H9 (cell line): ENCODE measurements at regions not wholly inside any gene's neighbourhood (a gene's known extent, or its start where the extent isn't known, plus 50 kb on each side); places are given as distances from the start of the nearest gene placed in this dataset.
"Not testable (repeated sequence)": the region's sequence is repeated elsewhere in the genome, so short reads cannot be mapped to it uniquely, and the experiment has no call there.

Experiments
- DNase-seq: peaks from one replicate; pipeline ENCODE4 v3.0.0-alpha.2; 2017
- H2AFZ ChIP-seq: one replicate; pipeline ENCODE4 v1.6.1; 2013; ENCODE audit warnings: mild to moderate bottlenecking, low read length, control low read depth, moderate library complexity
- H2AK5ac ChIP-seq: 2 replicates; pipeline ENCODE4 v1.6.1; 2013; ENCODE audit warnings: low read length, control low read depth, mixed read lengths; ENCODE audit not compliant: insufficient read length
- H2BK120ac ChIP-seq: one replicate; pipeline ENCODE4 v1.6.1; 2013; ENCODE audit warnings: low read depth, mild to moderate bottlenecking, low read length, control low read depth, inconsistent platforms; ENCODE audit not compliant: poor library complexity, severe bottlenecking
- H2BK12ac ChIP-seq: 2 replicates; pipeline ENCODE4 v1.6.1; 2013; ENCODE audit warnings: low read length, control low read depth, mixed read lengths, low read depth; ENCODE audit not compliant: insufficient read length
- H2BK15ac ChIP-seq: 2 replicates; pipeline ENCODE4 v1.6.1; 2013; ENCODE audit warnings: low read depth, low read length, control low read depth
- H2BK20ac ChIP-seq: one replicate; pipeline ENCODE4 v1.6.1; 2013; ENCODE audit warnings: low read depth, mild to moderate bottlenecking, low read length, control low read depth, inconsistent platforms; ENCODE audit not compliant: poor library complexity, severe bottlenecking
- H2BK5ac ChIP-seq: 2 replicates; pipeline ENCODE4 v1.6.1; 2013; ENCODE audit warnings: low read length, control low read depth, mixed read lengths; ENCODE audit not compliant: insufficient read length
- H3K14ac ChIP-seq: 2 replicates; pipeline ENCODE4 v1.6.1; 2013; ENCODE audit warnings: low read length, control low read depth; ENCODE audit not compliant: insufficient read depth
- H3K18ac ChIP-seq: 2 replicates; pipeline ENCODE4 v1.6.1; 2013; ENCODE audit warnings: low read depth, mild to moderate bottlenecking, mixed read lengths, low read length, control low read depth; ENCODE audit not compliant: insufficient read length
- H3K23ac ChIP-seq: 2 replicates; pipeline ENCODE4 v1.6.1; 2013; ENCODE audit warnings: low read length, control low read depth, mixed read lengths, low read depth; ENCODE audit not compliant: insufficient read length
- H3K23me2 ChIP-seq: 2 replicates; pipeline ENCODE4 v1.6.1; 2013; ENCODE audit warnings: low read depth, mild to moderate bottlenecking, mixed read lengths, low read length, control low read depth; ENCODE audit not compliant: insufficient read length, poor library complexity, severe bottlenecking
- H3K27ac ChIP-seq: 2 replicates; pipeline ENCODE4 v1.5.1; 2013; ENCODE audit warnings: low read length, control low read depth, mixed read lengths, low read depth; ENCODE audit not compliant: insufficient read length
- H3K27me3 ChIP-seq: 2 replicates; pipeline ENCODE4 v1.6.1; 2013; ENCODE audit warnings: low read length, control low read depth, inconsistent platforms; ENCODE audit not compliant: insufficient read depth
- H3K4ac ChIP-seq: 2 replicates; pipeline ENCODE4 v1.6.1; 2013; ENCODE audit warnings: low read depth, mild to moderate bottlenecking, control low read depth, inconsistent platforms, low read length, moderate library complexity
- H3K4me1 ChIP-seq: 2 replicates; pipeline ENCODE4 v1.6.1; 2013; ENCODE audit warnings: low read length, control low read depth, inconsistent platforms; ENCODE audit not compliant: insufficient read depth
- H3K4me2 ChIP-seq: 2 replicates; pipeline ENCODE4 v1.6.1; 2013; ENCODE audit warnings: low read length, control low read depth, mixed read lengths; ENCODE audit not compliant: insufficient read length, insufficient read depth
- H3K56ac ChIP-seq: 2 replicates; pipeline ENCODE4 v1.6.1; 2013; ENCODE audit warnings: low read depth, mild to moderate bottlenecking, mixed read lengths, low read length, control low read depth; ENCODE audit not compliant: insufficient read length
- H3K79me1 ChIP-seq: 2 replicates; pipeline ENCODE4 v1.6.1; 2013; ENCODE audit warnings: low read depth, mild to moderate bottlenecking, moderate library complexity, low read length, control low read depth, inconsistent platforms; ENCODE audit not compliant: insufficient read depth, poor library complexity, severe bottlenecking
- H3K79me2 ChIP-seq: 2 replicates; pipeline ENCODE4 v1.6.1; 2013; ENCODE audit warnings: low read length, control low read depth, inconsistent platforms; ENCODE audit not compliant: insufficient read depth
- H3K9ac ChIP-seq: 2 replicates; pipeline ENCODE4 v1.6.1; 2013; ENCODE audit warnings: low read length, control low read depth, mixed read lengths; ENCODE audit not compliant: insufficient read length; ENCODE audit errors: extremely low read depth
- H3K9me3 ChIP-seq: one replicate; pipeline ENCODE4 v1.6.1; 2013; ENCODE audit warnings: low read depth, low read length, inconsistent platforms; ENCODE audit not compliant: control insufficient read depth
- H3T11ph ChIP-seq: one replicate; pipeline ENCODE4 v1.6.1; 2013; ENCODE audit warnings: mild to moderate bottlenecking, low read length, control low read depth, inconsistent platforms
- H4K20me1 ChIP-seq: one replicate; pipeline ENCODE4 v1.6.1; 2013; ENCODE audit not compliant: control insufficient read depth, insufficient read length, insufficient read depth
- H4K5ac ChIP-seq: 2 replicates; pipeline ENCODE4 v1.6.1; 2013; ENCODE audit warnings: low read depth, mild to moderate bottlenecking, mixed read lengths, low read length, control low read depth; ENCODE audit not compliant: insufficient read length
- H4K8ac ChIP-seq: replicated peaks from 2 replicates; pipeline ENCODE4 v1.6.1; 2013; ENCODE audit warnings: low read length, control low read depth, mixed read lengths, low read depth; ENCODE audit not compliant: insufficient read length
- H4K91ac ChIP-seq: 2 replicates; pipeline ENCODE4 v1.6.1; 2013; ENCODE audit warnings: low read depth, mild to moderate bottlenecking, moderate library complexity, mixed read lengths, low read length, control low read depth; ENCODE audit not compliant: insufficient read length
- H3K27ac Mint-ChIP-seq, 3 experiments: 2 replicates in 2 of 3; 3 replicates in 1 of 3; pipeline ENCODE4 v1.8.0; 2020 to 2021; ENCODE audit warnings: mixed read lengths in 3 of 3, mild to moderate bottlenecking in 1 of 3, moderate library complexity in 1 of 3
- H3K27me3 Mint-ChIP-seq: 2 replicates; pipeline ENCODE4 v1.8.0; 2021; ENCODE audit warnings: low read depth, mild to moderate bottlenecking, moderate library complexity, mixed read lengths
- H3K36me3 Mint-ChIP-seq, 3 experiments: 2 replicates in 2 of 3; 3 replicates in 1 of 3; pipeline ENCODE4 v1.8.0; 2020 to 2021; ENCODE audit warnings: low read depth in 3 of 3, mixed read lengths in 3 of 3; ENCODE audit not compliant: insufficient read depth in 1 of 3
- H3K4me1 Mint-ChIP-seq, 2 experiments: 2 replicates each; pipeline ENCODE4 v1.8.0; 2020; ENCODE audit warnings: mixed read lengths in 2 of 2
- H3K4me3 Mint-ChIP-seq, 2 experiments: 2 replicates in 1 of 2; 3 replicates in 1 of 2; pipeline ENCODE4 v1.8.0; 2020 to 2021; ENCODE audit warnings: mild to moderate bottlenecking in 2 of 2, mixed read lengths in 2 of 2, moderate library complexity in 1 of 2
- H3K9me3 Mint-ChIP-seq, 2 experiments: 2 replicates in 1 of 2; 3 replicates in 1 of 2; pipeline ENCODE4 v1.8.0; 2020; ENCODE audit warnings: mild to moderate bottlenecking in 2 of 2, mixed read lengths in 2 of 2, moderate library complexity in 1 of 2
- CTCF ChIP-seq: fragments of 200-600 bp; sonication (generic); conservative IDR thresholded peaks from 3 replicates; pipeline ENCODE4 v1.8.0; 2021; ENCODE audit warnings: antibody characterized with exemption, mild to moderate bottlenecking
- WGBS: extraction: QIAGEN DNeasy Blood & Tissue Kit; methylation state at CpG from one replicate; pipeline ENCODE4 v1.1.7; 2013; ENCODE audit warnings: missing lambda C conversion rate, low lambda C conversion rate, mixed read lengths; ENCODE audit not compliant: insufficient read length; ENCODE audit errors: extremely low coverage; 5-methylcytosine and 5-hydroxymethylcytosine counted together

GRCh38 chr2:47695800-47696477 is 87.0 kb upstream of the MSH6 start:
- Histone ChIP-seq H4K8ac (no peak overlapping the region), H2BK20ac (no peak overlapping the region), H3K23ac (no peak overlapping the region), H2BK5ac (peak overlapping the region; percentile 0), H3K23me2 (no peaks in the 10 kb centered on the region), H3K56ac (no peak overlapping the region), H3K4me2 (peak overlapping the region; percentile 31), H3K14ac (peak overlapping the region; percentile 27; the same call in 1 of the 2 replicates), H3K9me3 (peaks cover 6% of the 10 kb centered on the region), H3K27ac (peak overlapping the region; percentile 89), H3K9ac (no peak overlapping the region), H2BK12ac (no peak overlapping the region), H3K79me1 (no peaks in the 10 kb centered on the region), H3K18ac (no peak overlapping the region), H3T11ph (no peak overlapping the region), H4K5ac (no peak overlapping the region), H3K27me3 (no peaks in the 10 kb centered on the region), H4K20me1 (no peaks in the 10 kb centered on the region), H3K4me1 (peaks cover 21% of the 10 kb centered on the region; the same call in 1 of the 2 replicates), H3K4ac (no peak overlapping the region), H2BK120ac (no peak overlapping the region), H4K91ac (no peak overlapping the region), H2BK15ac (no peak overlapping the region), H2AK5ac (no peak overlapping the region), H3K79me2 (no peaks in the 10 kb centered on the region), H2AFZ (no peak overlapping the region)
- WGBS, result no CpG with 5 or more reads among the region's 12 CpGs
- Mint-ChIP-seq H3K36me3 (peaks cover 10 to 27% (median 10%) of the 10 kb centered on the region in 3 experiments), H3K9me3 (peaks cover 19 to 24% of the 10 kb centered on the region in 2 experiments), H3K27me3 (no peaks in the 10 kb centered on the region; the same call in 1 of the 2 replicates), H3K27ac (peak overlapping the region; percentile 97 to 100 (median 99)), H3K4me3 (peak overlapping the region; percentile 24 to 43; a peak in 4 of 5 replicates), H3K4me1 (peaks cover 54 to 57% of the 10 kb centered on the region in 2 experiments)
- DNase-seq, result peak; percentile 77
- no peak for TF ChIP-seq CTCF

- not testable (repeated sequence) for DNase-seq, H3K9me3 Mint-ChIP-seq
- H3K27ac Mint-ChIP-seq, result peak overlapping the region; percentile 89 to 100 (median 90); a peak in 6 of 7 replicates
Measured at GRCh38 chr2:47694451-47694850, 88.5 kb upstream of the MSH6 start.

More at GRCh38 chr2:47694451-47694850, 88.5 kb upstream of the MSH6 start:
- H3K23ac ChIP-seq, H3K4ac ChIP-seq, H2AK5ac ChIP-seq, H3K14ac ChIP-seq, H2BK5ac ChIP-seq, H3K27me3 ChIP-seq, H3K56ac ChIP-seq, H3K9ac ChIP-seq, H4K8ac ChIP-seq, H3K23me2 ChIP-seq, H3K27me3 Mint-ChIP-seq, H2AFZ ChIP-seq, H3K79me2 ChIP-seq, H3K79me1 ChIP-seq, H2BK120ac ChIP-seq, H3K18ac ChIP-seq, H3K4me2 ChIP-seq, H3K27ac ChIP-seq, H2BK15ac ChIP-seq, H4K20me1 ChIP-seq, H2BK12ac ChIP-seq, H4K91ac ChIP-seq, H3K9me3 ChIP-seq, H3T11ph ChIP-seq, H3K4me3 Mint-ChIP-seq, H4K5ac ChIP-seq, H2BK20ac ChIP-seq: not testable (repeated sequence)
- no CpG with 5 or more reads among the region's 13 CpGs for WGBS
- H3K36me3 Mint-ChIP-seq, result peaks cover 0 to 12% (median 3%) of the 10 kb centered on the region in 3 experiments; a peak in 4 of 7 replicates
- H3K4me1 ChIP-seq, result peaks cover 21% of the 10 kb centered on the region; the same call in 1 of the 2 replicates
- peaks cover 51 to 53% of the 10 kb centered on the region in 2 experiments for H3K4me1 Mint-ChIP-seq
